ENCODE measurements at regions not wholly inside any gene's neighbourhood (a gene's known extent, or its start where the extent isn't known, plus 50 kb on each side); places are given as distances from the start of the nearest gene placed in this dataset.

GRCh38 chr3:193827040-193827669, 234.1 kb downstream of the OPA1 start:
- Histone ChIP-seq H3K27ac (ENCODE audit: extremely low read depth, low read depth, low read length) (peak overlapping the region; percentile 19; the same call in 1 of the 2 replicates), H3K4me3 (ENCODE audit: low read depth, low read length) (no peak overlapping the region), H3K36me3 (ENCODE audit: control insufficient read depth in 2 of 2, insufficient read depth in 1 of 2, low read length in 2 of 2) (no peaks in the 10 kb centered on the region), H3K9me3 (ENCODE audit: control insufficient read depth, insufficient read depth, low read depth, low read length) (no peaks in the 10 kb centered on the region), H3K4me1 (ENCODE audit: control insufficient read depth, insufficient read depth, low read length) (peaks cover 12% of the 10 kb centered on the region; the same call in 1 of the 2 replicates)
- ChIA-PET CTCF (no interaction called here), POLR2A (no interaction called here)
- TF ChIP-seq PBX3 (CRISPR knock-in tag; IDR thresholded peaks at IDR 0.05): no peak
- TF ChIP-seq ZNF341 (tag by site-specific recombination; IDR thresholded peaks at IDR 0.05; ENCODE audit: low read depth): 0 out of 2 replicates have a peak, but pooled peaks have one; percentile 9
- no peak for TF ChIP-seq ZNF426 (tag by site-specific recombination; IDR thresholded peaks at IDR 0.05)
- TF ChIP-seq SALL2 (tag by site-specific recombination; IDR thresholded peaks at IDR 0.05; ENCODE audit: borderline replicate concordance): no peak
- TF ChIP-seq IKZF3 (tag by site-specific recombination; IDR thresholded peaks at IDR 0.05): no peak
- TF ChIP-seq ZNF623 (tag by site-specific recombination; IDR thresholded peaks at IDR 0.05): no peak
- no peak for TF ChIP-seq ZNF138 (tag by site-specific recombination; IDR thresholded peaks at IDR 0.05; ENCODE audit: borderline replicate concordance)
- TF ChIP-seq ZNF23 (tag by site-specific recombination; IDR thresholded peaks at IDR 0.05; ENCODE audit: borderline replicate concordance): no peak
- no peak for TF ChIP-seq ZNF692 (tag by site-specific recombination; IDR thresholded peaks at IDR 0.05)
- TF ChIP-seq ZNF423 (tag by site-specific recombination; IDR thresholded peaks at IDR 0.05): no peak
- TF ChIP-seq ZNF2 (tag by site-specific recombination; IDR thresholded peaks at IDR 0.05): no peak
- TF ChIP-seq ZNF146 (tag by site-specific recombination; IDR thresholded peaks at IDR 0.05): no peak
- TF ChIP-seq TCF7L2 (IDR thresholded peaks at IDR 0.05; ENCODE audit: borderline replicate concordance, low read depth, low read length): peak; percentile 68; the same call in 1 of the 2 replicates
- no peak for TF ChIP-seq KLF10 (tag by site-specific recombination; IDR thresholded peaks at IDR 0.05)
- no peak for TF ChIP-seq ZNF558 (tag by site-specific recombination; IDR thresholded peaks at IDR 0.05)
- TF ChIP-seq ZFP3 (tag by site-specific recombination; IDR thresholded peaks at IDR 0.05; ENCODE audit: low read depth): no peak
- no peak for TF ChIP-seq HOXC10 (CRISPR knock-in tag; IDR thresholded peaks at IDR 0.05)
- no peak for TF ChIP-seq ZNF37A (tag by site-specific recombination; IDR thresholded peaks at IDR 0.05)
- no peak for TF ChIP-seq ZBTB6 (tag by site-specific recombination; IDR thresholded peaks at IDR 0.05)
- TF ChIP-seq GLIS1 (tag by site-specific recombination; IDR thresholded peaks at IDR 0.05): peak; percentile 36
- no peak for TF ChIP-seq ZNF133 (tag by site-specific recombination; IDR thresholded peaks at IDR 0.05)
- TF ChIP-seq ZBTB21 (tag by site-specific recombination; IDR thresholded peaks at IDR 0.05): no peak
- no peak for TF ChIP-seq SP2 (tag by site-specific recombination; IDR thresholded peaks at IDR 0.05)
- TF ChIP-seq ZNF747 (tag by site-specific recombination; IDR thresholded peaks at IDR 0.05): no peak
- no peak for TF ChIP-seq KLF9 (tag by site-specific recombination; IDR thresholded peaks at IDR 0.05; ENCODE audit: low read depth)
- no peak for TF ChIP-seq ZNF596 (tag by site-specific recombination; IDR thresholded peaks at IDR 0.05)
- TF ChIP-seq ZIC2 (tag by site-specific recombination; IDR thresholded peaks at IDR 0.05): peak; percentile 14; the same call in 1 of the 2 replicates
- TF ChIP-seq ZNF280C (tag by site-specific recombination; IDR thresholded peaks at IDR 0.05): no peak
- TF ChIP-seq ZNF398 (tag by site-specific recombination; IDR thresholded peaks at IDR 0.05): no peak
- TF ChIP-seq ZBTB8A (tag by site-specific recombination; IDR thresholded peaks at IDR 0.05): peak; percentile 42; the same call in 1 of the 2 replicates
- TF ChIP-seq ZNF175 (tag by site-specific recombination; IDR thresholded peaks at IDR 0.05): no peak
- no peak for TF ChIP-seq ZNF473 (tag by site-specific recombination; IDR thresholded peaks at IDR 0.05)
- TF ChIP-seq ZFP69B (tag by site-specific recombination; IDR thresholded peaks at IDR 0.05): no peak

All from HEK293 (cell line).